ENCODE measurements at regions not wholly inside any gene's neighbourhood (a gene's known extent, or its start where the extent isn't known, plus 50 kb on each side); places are given as distances from the start of the nearest gene placed in this dataset.

GRCh38 chr10:32132357-32132946, 76.2 kb upstream of the KIF5B start:
- Histone ChIP-seq H3K4me3 (ENCODE audit: insufficient read depth in 1 of 2, low read depth in 1 of 2, low read length in 2 of 2) (no peak overlapping the region), H3K23ac (ENCODE audit: low read length in 2 of 2) (no peak overlapping the region), H3K27me3 (ENCODE audit: control insufficient read depth in 1 of 2, insufficient read depth in 1 of 2, low read length in 2 of 2) (no peaks in the 10 kb centered on the region), H2AFZ (ENCODE audit: low read depth, low read length) (no peak overlapping the region), H4K8ac (ENCODE audit: low read length) (no peak overlapping the region), H2BK120ac (ENCODE audit: low read depth, low read length) (no peak overlapping the region), H4K91ac (ENCODE audit: low read length) (no peak overlapping the region), H2AK5ac (ENCODE audit: low read length, severe bottlenecking) (no peak overlapping the region), H3K14ac (ENCODE audit: low read length in 2 of 2) (no peak overlapping the region), H3K4ac (ENCODE audit: low read depth in 1 of 2, low read length in 2 of 2) (no peak overlapping the region), H3K9ac (ENCODE audit: low read length) (no peak overlapping the region), H3K27ac (ENCODE audit: low read length, poor library complexity, severe bottlenecking) (no peak overlapping the region), H3K4me1 (ENCODE audit: control insufficient read depth, insufficient read depth, low read depth, low read length) (peaks cover under 1% of the 10 kb centered on the region), H3K4me2 (ENCODE audit: low read length, poor library complexity, severe bottlenecking) (no peak overlapping the region), H3K18ac (ENCODE audit: low read depth in 1 of 2, low read length in 2 of 2) (no peak overlapping the region), H3K9me3 (ENCODE audit: control insufficient read depth, low read length) (no peaks in the 10 kb centered on the region), H3K79me1 (replicated peaks; ENCODE audit: low read length, poor library complexity, severe bottlenecking) (no peaks in the 10 kb centered on the region), H2BK12ac (ENCODE audit: low read length in 2 of 2) (no peak overlapping the region), H2BK5ac (ENCODE audit: low read depth, low read length, poor library complexity, severe bottlenecking) (no peak overlapping the region), H3K36me3 (ENCODE audit: control insufficient read depth in 1 of 2, insufficient read depth in 2 of 2, low read depth in 1 of 2, low read length in 2 of 2) (no peaks in the 10 kb centered on the region), H2BK15ac (ENCODE audit: low read depth, poor library complexity, severe bottlenecking) (no peak overlapping the region)
- WGBS = 85% methylated on average over 7 of the region's 7 CpGs
- DNase-seq = no peak

GRCh38 chr10:32131388-32131787, 75.2 kb upstream of the KIF5B start:
- Histone ChIP-seq H2BK12ac (ENCODE audit: low read length in 2 of 2) (no peak overlapping the region), H3K9me3 (ENCODE audit: control insufficient read depth, low read length) (no peaks in the 10 kb centered on the region), H2AK5ac (ENCODE audit: low read length, severe bottlenecking) (no peak overlapping the region), H3K4ac (ENCODE audit: low read depth in 1 of 2, low read length in 2 of 2) (no peak overlapping the region), H3K23ac (ENCODE audit: low read length in 2 of 2) (no peak overlapping the region), H4K91ac (ENCODE audit: low read length) (no peak overlapping the region), H3K27me3 (ENCODE audit: control insufficient read depth in 1 of 2, insufficient read depth in 1 of 2, low read length in 2 of 2) (no peaks in the 10 kb centered on the region), H3K27ac (ENCODE audit: low read length, poor library complexity, severe bottlenecking) (no peak overlapping the region), H3K79me1 (replicated peaks; ENCODE audit: low read length, poor library complexity, severe bottlenecking) (no peaks in the 10 kb centered on the region), H3K14ac (ENCODE audit: low read length in 2 of 2) (no peak overlapping the region), H2AFZ (ENCODE audit: low read depth, low read length) (no peak overlapping the region), H3K4me3 (ENCODE audit: insufficient read depth in 1 of 2, low read depth in 1 of 2, low read length in 2 of 2) (no peak overlapping the region), H3K9ac (ENCODE audit: low read length) (no peak overlapping the region), H2BK15ac (ENCODE audit: low read depth, poor library complexity, severe bottlenecking) (no peak overlapping the region), H3K4me1 (ENCODE audit: control insufficient read depth, insufficient read depth, low read depth, low read length) (no peaks in the 10 kb centered on the region), H4K8ac (ENCODE audit: low read length) (no peak overlapping the region), H2BK120ac (ENCODE audit: low read depth, low read length) (no peak overlapping the region), H3K18ac (ENCODE audit: low read depth in 1 of 2, low read length in 2 of 2) (no peak overlapping the region), H2BK5ac (ENCODE audit: low read depth, low read length, poor library complexity, severe bottlenecking) (no peak overlapping the region), H3K4me2 (ENCODE audit: low read length, poor library complexity, severe bottlenecking) (no peak overlapping the region), H3K36me3 (ENCODE audit: control insufficient read depth in 1 of 2, insufficient read depth in 2 of 2, low read depth in 1 of 2, low read length in 2 of 2) (no peaks in the 10 kb centered on the region)
- WGBS = 49% methylated on average over 3 of the region's 3 CpGs
- no peak for DNase-seq

- 100% methylated on average over 2 of the region's 2 CpGs for WGBS
- no peak overlapping the region for H3K27ac ChIP-seq (ENCODE audit: low read length, poor library complexity, severe bottlenecking)
- no peak overlapping the region for H2BK120ac ChIP-seq (ENCODE audit: low read depth, low read length)
These were observed 74.6 kb upstream of the KIF5B start for GRCh38 chr10:32130788-32131187.

GRCh38 chr10:32125023-32125422, 68.8 kb upstream of the KIF5B start:
- no peak overlapping the region for H3K18ac ChIP-seq (ENCODE audit: low read depth in 1 of 2, low read length in 2 of 2)
- no peak overlapping the region for H2BK120ac ChIP-seq (ENCODE audit: low read depth, low read length)
- H3K27me3 ChIP-seq (ENCODE audit: control insufficient read depth in 1 of 2, insufficient read depth in 1 of 2, low read length in 2 of 2) = peaks cover 0 to 5% of the 10 kb centered on the region in 2 experiments
- WGBS = 98% methylated on average over 5 of the region's 7 CpGs
- H3K27ac ChIP-seq (ENCODE audit: low read length, poor library complexity, severe bottlenecking) = no peak overlapping the region
- no peaks in the 10 kb centered on the region for H3K79me1 ChIP-seq (replicated peaks; ENCODE audit: low read length, poor library complexity, severe bottlenecking)
- no peak overlapping the region for H4K8ac ChIP-seq (ENCODE audit: low read length)
- H3K4me2 ChIP-seq (ENCODE audit: low read length, poor library complexity, severe bottlenecking) = no peak overlapping the region
- H3K9me3 ChIP-seq (ENCODE audit: control insufficient read depth, low read length) = peaks cover 5% of the 10 kb centered on the region
- no peak for DNase-seq
- H2BK15ac ChIP-seq (ENCODE audit: low read depth, poor library complexity, severe bottlenecking) = no peak overlapping the region
- no peak overlapping the region for H2BK5ac ChIP-seq (ENCODE audit: low read depth, low read length, poor library complexity, severe bottlenecking)
- no peak overlapping the region for H2AFZ ChIP-seq (ENCODE audit: low read depth, low read length)
- H3K4me1 ChIP-seq (ENCODE audit: control insufficient read depth, insufficient read depth, low read depth, low read length) = peaks cover 2% of the 10 kb centered on the region
- H3K36me3 ChIP-seq (ENCODE audit: control insufficient read depth in 1 of 2, insufficient read depth in 2 of 2, low read depth in 1 of 2, low read length in 2 of 2) = no peaks in the 10 kb centered on the region
- H3K4ac ChIP-seq (ENCODE audit: low read depth in 1 of 2, low read length in 2 of 2) = no peak overlapping the region
- no peak overlapping the region for H2AK5ac ChIP-seq (ENCODE audit: low read length, severe bottlenecking)
- H3K14ac ChIP-seq (ENCODE audit: low read length in 2 of 2) = no peak overlapping the region
- H3K4me3 ChIP-seq (ENCODE audit: insufficient read depth in 1 of 2, low read depth in 1 of 2, low read length in 2 of 2) = no peak overlapping the region
- H4K91ac ChIP-seq (ENCODE audit: low read length) = no peak overlapping the region
- no peak overlapping the region for H3K23ac ChIP-seq (ENCODE audit: low read length in 2 of 2)
- H3K9ac ChIP-seq (ENCODE audit: low read length) = no peak overlapping the region
- H2BK12ac ChIP-seq (ENCODE audit: low read length in 2 of 2) = no peak overlapping the region

More at GRCh38 chr10:32130788-32131187, 74.6 kb upstream of the KIF5B start:
- Histone ChIP-seq H2AFZ (ENCODE audit: low read depth, low read length) (no peak overlapping the region), H3K9ac (ENCODE audit: low read length) (no peak overlapping the region), H3K4me2 (ENCODE audit: low read length, poor library complexity, severe bottlenecking) (no peak overlapping the region), H2BK5ac (ENCODE audit: low read depth, low read length, poor library complexity, severe bottlenecking) (no peak overlapping the region), H3K79me1 (replicated peaks; ENCODE audit: low read length, poor library complexity, severe bottlenecking) (no peaks in the 10 kb centered on the region), H2BK15ac (ENCODE audit: low read depth, poor library complexity, severe bottlenecking) (no peak overlapping the region), H3K4me3 (ENCODE audit: insufficient read depth in 1 of 2, low read depth in 1 of 2, low read length in 2 of 2) (no peak overlapping the region), H4K8ac (ENCODE audit: low read length) (no peak overlapping the region), H3K27me3 (ENCODE audit: control insufficient read depth in 1 of 2, insufficient read depth in 1 of 2, low read length in 2 of 2) (no peaks in the 10 kb centered on the region), H2AK5ac (ENCODE audit: low read length, severe bottlenecking) (no peak overlapping the region), H3K9me3 (ENCODE audit: control insufficient read depth, low read length) (no peaks in the 10 kb centered on the region), H2BK12ac (ENCODE audit: low read length in 2 of 2) (no peak overlapping the region), H3K4me1 (ENCODE audit: control insufficient read depth, insufficient read depth, low read depth, low read length) (no peaks in the 10 kb centered on the region), H3K18ac (ENCODE audit: low read depth in 1 of 2, low read length in 2 of 2) (no peak overlapping the region), H3K23ac (ENCODE audit: low read length in 2 of 2) (no peak overlapping the region), H3K4ac (ENCODE audit: low read depth in 1 of 2, low read length in 2 of 2) (no peak overlapping the region), H4K91ac (ENCODE audit: low read length) (no peak overlapping the region), H3K36me3 (ENCODE audit: control insufficient read depth in 1 of 2, insufficient read depth in 2 of 2, low read depth in 1 of 2, low read length in 2 of 2) (no peaks in the 10 kb centered on the region), H3K14ac (ENCODE audit: low read length in 2 of 2) (no peak overlapping the region)
- DNase-seq = no peak

All from mesenchymal stem cell (in vitro differentiated cells and primary cell).